A673 (cell line): ENCODE measurements at regions not wholly inside any gene's neighbourhood (a gene's known extent, or its start where the extent isn't known, plus 50 kb on each side); places are given as distances from the start of the nearest gene placed in this dataset.

ENCODE experiments used
- BruUV-seq: library from RNA; stranded (reverse); fragments of 400-500 nt; replicated peaks from 2 replicates; lab custom pipeline; 2021; lab: Mats Ljungman, UMichigan
- CTCF ChIA-PET: fragments of 300-600 bp; sonication (Branson Sonifier 250); formaldehyde crosslinking; loops from one replicate; lab custom pipeline; 2022; ENCODE audit warnings: antibody characterized with exemption; lab: Charles Lee
- POLR2A ChIA-PET: fragments of 300-600 bp; sonication (Branson Sonifier 250); formaldehyde crosslinking; loops from one replicate; lab custom pipeline; 2022; ENCODE audit warnings: antibody characterized with exemption; ENCODE audit not compliant: low non-redundant PET; lab: Charles Lee
- DNase-seq: peaks from one replicate; pipeline ENCODE4 v3.0.0-alpha.2; 2015; ENCODE audit warnings: low spot score
- H3K27ac ChIP-seq: fragments of 200-600 bp; sonication (generic); 2 replicates; pipeline ENCODE4 v1.5.1; 2016; ENCODE audit warnings: mixed run types, low read depth, mild to moderate bottlenecking, mixed read lengths, antibody characterized with exemption, low read length; ENCODE audit not compliant: poor library complexity, severe bottlenecking
- H3K27me3 ChIP-seq: fragments of 200-600 bp; sonication (generic); replicated peaks from 2 replicates; pipeline ENCODE4 v1.6.1; 2017; ENCODE audit warnings: mixed run types, low read depth, mild to moderate bottlenecking, mixed read lengths, antibody characterized with exemption, low read length; ENCODE audit not compliant: insufficient read depth, poor library complexity
- H3K36me3 ChIP-seq: fragments of 200-600 bp; sonication (generic); 2 replicates; pipeline ENCODE4 v1.6.1; 2016; ENCODE audit warnings: mixed run types, mild to moderate bottlenecking, mixed read lengths, antibody characterized with exemption, low read length; ENCODE audit not compliant: insufficient read depth, poor library complexity, severe bottlenecking
- H3K4me1 ChIP-seq: fragments of 200-600 bp; sonication (generic); 2 replicates; pipeline ENCODE4 v1.6.1; 2017; ENCODE audit warnings: mixed run types, mild to moderate bottlenecking, mixed read lengths, antibody characterized with exemption, low read length; ENCODE audit not compliant: insufficient read depth, poor library complexity, severe bottlenecking
- H3K4me3 ChIP-seq: fragments of 200-600 bp; sonication (generic); 2 replicates; pipeline ENCODE4 v1.5.1; 2016; ENCODE audit warnings: low read depth, mixed run types, mild to moderate bottlenecking, mixed read lengths, low read length; ENCODE audit not compliant: poor library complexity, severe bottlenecking
- H3K9me3 ChIP-seq: fragments of 200-600 bp; sonication (generic); 2 replicates; pipeline ENCODE4 v1.6.1; 2016; ENCODE audit warnings: mixed run types, low read depth, mild to moderate bottlenecking, mixed read lengths, antibody characterized with exemption, low read length; ENCODE audit not compliant: poor library complexity, severe bottlenecking
- CTCF ChIP-seq: fragments of 300-800, 200-600 bp; sonication (generic); conservative IDR thresholded peaks from 2 replicates; pipeline ENCODE4 v1.5.1; 2017; ENCODE audit warnings: low read depth, mild to moderate bottlenecking, antibody characterized with exemption, low read length, moderate library complexity, mixed read lengths
- EZH2 ChIP-seq: fragments of 200-600 bp; sonication (generic); IDR thresholded peaks from 2 replicates; pipeline ENCODE4 v1.6.1; 2017; ENCODE audit warnings: borderline replicate concordance, low read depth, mild to moderate bottlenecking, mixed read lengths, antibody characterized with exemption, low read length; ENCODE audit not compliant: poor library complexity, severe bottlenecking
- intact Hi-C: fragments of 100-400 bp; cut with micrococcal nuclease; formaldehyde crosslinking; loops from one replicate; pipeline ENCODE4 v1.10.0; 2022; ENCODE audit not compliant: unreplicated experiment

DNA sequence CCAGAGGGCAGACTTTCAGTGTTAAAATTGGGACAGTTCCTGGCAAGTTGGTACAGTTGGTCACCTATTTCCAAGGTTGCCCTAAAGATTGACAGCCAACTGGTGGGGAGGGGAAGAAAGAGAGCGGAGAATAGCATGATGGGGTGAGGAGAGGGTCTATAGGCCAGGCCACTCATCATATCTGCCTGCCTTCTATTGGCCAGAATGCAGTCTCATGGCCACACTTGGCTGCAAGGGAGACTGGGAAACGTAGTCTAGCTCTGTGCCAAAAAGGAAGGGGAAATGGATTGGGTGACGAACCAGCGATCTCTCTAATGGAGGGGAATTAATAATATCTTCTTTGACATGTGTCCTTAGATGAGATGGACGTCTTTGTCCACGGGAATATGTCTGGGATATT, 197.4 kb upstream of the ATP6AP2 start:
- TF ChIP-seq EZH2 (no peak), CTCF (no peak)
- POLR2A ChIA-PET, result no interaction called here

DNA sequence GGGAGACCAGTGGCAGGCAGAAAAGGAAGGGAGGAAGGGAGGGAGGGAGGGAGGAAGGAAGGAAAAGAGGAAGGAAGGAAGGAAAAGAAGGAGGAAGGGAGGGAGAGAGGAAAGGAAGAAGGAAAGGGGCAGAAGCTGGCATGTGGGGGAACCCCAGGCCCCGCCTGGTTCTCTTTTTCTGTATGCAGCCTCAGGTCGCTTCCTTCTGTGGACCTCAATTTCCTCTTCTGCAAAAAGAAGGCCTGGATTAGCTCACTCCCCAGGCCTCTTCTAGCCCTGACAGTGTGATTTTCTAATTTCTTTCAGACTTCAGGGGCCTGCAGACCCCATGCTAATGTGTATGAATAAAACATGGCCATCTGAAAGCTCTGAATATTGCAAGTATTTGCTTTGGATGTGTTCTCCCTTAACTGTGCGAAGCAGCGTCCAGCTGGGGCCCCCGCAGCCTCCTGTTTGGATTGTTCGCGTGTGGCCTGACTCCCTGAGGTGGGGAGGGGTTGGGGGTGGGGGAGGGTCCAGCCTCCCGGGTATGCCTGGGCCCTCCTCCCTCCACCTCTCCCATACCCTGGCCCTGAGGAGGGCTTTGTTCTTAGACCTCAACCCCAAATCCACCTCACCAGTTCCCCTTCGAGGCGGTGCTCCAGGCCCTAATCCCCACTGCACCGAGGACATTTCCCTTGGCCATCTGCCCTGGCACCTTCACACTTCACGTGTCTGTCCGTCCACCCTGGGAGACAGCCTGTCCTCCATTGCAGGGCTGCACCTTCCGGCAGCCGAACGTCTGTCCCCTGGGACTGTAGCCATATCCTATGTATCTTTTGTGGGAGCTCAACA, 199.9 kb upstream of the ATP6AP2 start:
- BruUV-seq, result no TSS peak
- Histone ChIP-seq H3K27ac (no peak overlapping the region), H3K4me3 (no peak overlapping the region), H3K4me1 (no peaks in the 10 kb centered on the region), H3K27me3 (no peaks in the 10 kb centered on the region), H3K9me3 (no peaks in the 10 kb centered on the region), H3K36me3 (no peaks in the 10 kb centered on the region)
- peak; percentile 3 for DNase-seq
- intact Hi-C loops, result no loop called here
- ChIA-PET POLR2A (no interaction called here), CTCF (no interaction called here)
- TF ChIP-seq EZH2 (no peak), CTCF (no peak)

More for the DNA sequence above, 197.4 kb upstream of the ATP6AP2 start:
- intact Hi-C loops, result no loop called here
- Histone ChIP-seq H3K27ac (no peak overlapping the region), H3K9me3 (no peaks in the 10 kb centered on the region), H3K27me3 (no peaks in the 10 kb centered on the region), H3K36me3 (no peaks in the 10 kb centered on the region), H3K4me3 (no peak overlapping the region), H3K4me1 (no peaks in the 10 kb centered on the region)
- no peak for DNase-seq
- CTCF ChIA-PET, result no interaction called here
- no TSS peak for BruUV-seq

DNA sequence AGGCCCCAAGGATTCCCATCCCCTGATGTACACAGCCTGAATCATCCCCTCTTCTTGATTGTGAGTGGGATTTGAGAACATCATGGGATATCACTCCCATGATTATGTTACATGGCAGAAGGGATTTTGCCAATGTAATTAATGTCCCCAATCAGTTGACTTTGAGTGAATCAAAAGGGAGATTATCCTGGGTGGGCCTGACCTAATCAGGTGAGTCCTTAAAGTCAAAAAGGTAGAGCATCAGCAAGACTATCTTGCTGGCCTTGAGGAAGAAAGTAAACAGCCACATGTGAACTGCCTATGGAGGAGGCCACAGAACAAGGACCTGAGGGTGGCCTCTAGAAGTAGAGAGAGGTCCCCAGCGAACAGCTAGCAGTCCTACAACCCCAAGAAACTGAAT, 203.1 kb upstream of the ATP6AP2 start:
- Histone ChIP-seq H3K27me3 (no peaks in the 10 kb centered on the region), H3K4me1 (no peaks in the 10 kb centered on the region), H3K4me3 (no peak overlapping the region), H3K27ac (no peak overlapping the region), H3K36me3 (no peaks in the 10 kb centered on the region), H3K9me3 (no peaks in the 10 kb centered on the region)
- BruUV-seq, result no TSS peak
- intact Hi-C loops, result no loop called here
- TF ChIP-seq EZH2, result no peak
- TF ChIP-seq CTCF, result no peak
- ChIA-PET CTCF (no interaction called here), POLR2A (no interaction called here)
- DNase-seq, result no peak
